ENCODE measurements at regions not wholly inside any gene's neighbourhood (a gene's known extent, or its start where the extent isn't known, plus 50 kb on each side); places are given as distances from the start of the nearest gene placed in this dataset.

- Histone ChIP-seq H3K36me3 (ENCODE audit: control insufficient read depth in 2 of 2, extremely low read depth in 1 of 2, insufficient read depth in 2 of 2, low read length in 2 of 2) (no peaks in the 10 kb centered on the region), H4K20me1 (ENCODE audit: control insufficient read depth, extremely low read depth, insufficient read depth, low read length) (no peaks in the 10 kb centered on the region), H2AFZ (ENCODE audit: control insufficient read depth, low read length) (no peak overlapping the region), H3K9ac (ENCODE audit: control insufficient read depth, extremely low read depth, insufficient read depth, low read length) (no peak overlapping the region), H3K4me3 (ENCODE audit: control insufficient read depth in 2 of 3, extremely low read depth in 1 of 3, insufficient read depth in 2 of 3, low read depth in 1 of 3, low read length in 3 of 3) (no peak overlapping the region), H3K9me1 (ENCODE audit: control insufficient read depth, extremely low read depth, insufficient read depth, low read length) (no peaks in the 10 kb centered on the region), H3K4me2 (ENCODE audit: control insufficient read depth, extremely low read depth, insufficient read depth, low read depth, low read length) (no peak overlapping the region), H3K9me3 (ENCODE audit: control insufficient read depth, low read depth, low read length) (no peaks in the 10 kb centered on the region), H3K79me2 (ENCODE audit: control insufficient read depth, insufficient read depth, low read length) (no peaks in the 10 kb centered on the region), H3K27me3 (ENCODE audit: control insufficient read depth, extremely low read depth, insufficient read depth, low read length) (no peaks in the 10 kb centered on the region), H3K4me1 (ENCODE audit: control insufficient read depth, extremely low read depth, insufficient read depth, low read length) (no peaks in the 10 kb centered on the region), H3K27ac (ENCODE audit: control insufficient read depth, insufficient read depth, low read length) (no peak overlapping the region)
- TF ChIP-seq EZH2 (IDR thresholded peaks at IDR 0.05; ENCODE audit: low read length) (no peak), CTCF (optimal IDR thresholded peaks at IDR 0.05 in 1 of 3, IDR thresholded peaks at IDR 0.05 in 1 of 3, conservative IDR thresholded peaks at IDR 0.05 in 1 of 3; ENCODE audit: extremely low read depth in 1 of 3, insufficient read depth in 2 of 3, low read length in 3 of 3) (no peak)
- dilution Hi-C loops (cut with MboI; ENCODE audit: extremely low pct_ligation_motif_present, low sequenced_read_pairs): no loop called here
- DNase-seq (ENCODE audit: low read depth, low spot score) (no peak), FAIRE-seq (no peak)
These were observed 1072.6 kb upstream of the NUDT12 start for GRCh38 chr5:104635227-104635626.

DNA sequence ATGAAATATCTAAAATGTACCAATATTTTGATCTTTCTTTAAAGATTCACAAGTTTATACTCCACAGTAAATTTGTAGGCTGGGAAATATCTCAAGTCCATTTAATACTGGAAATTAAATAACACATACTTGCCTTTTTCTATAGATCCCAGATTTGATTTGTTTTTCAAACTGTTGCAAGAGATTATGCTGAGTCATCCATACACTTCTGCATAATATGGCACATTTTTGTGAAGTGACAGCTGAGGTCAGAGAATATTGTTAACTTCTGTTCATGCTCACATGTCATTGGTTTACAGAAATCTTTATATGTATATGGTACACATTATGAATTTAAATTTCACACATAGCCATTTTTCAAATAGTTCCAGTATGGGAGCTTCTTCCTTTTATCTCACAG, 1066.3 kb upstream of the NUDT12 start:
- dilution Hi-C loops (cut with MboI; ENCODE audit: extremely low pct_ligation_motif_present, low sequenced_read_pairs): no loop called here
- FAIRE-seq (no peak), DNase-seq (ENCODE audit: low read depth, low spot score) (no peak)
- no peaks in the 10 kb centered on the region for H3K79me2 ChIP-seq (ENCODE audit: control insufficient read depth, insufficient read depth, low read length)
- no peak overlapping the region for H3K4me3 ChIP-seq (ENCODE audit: control insufficient read depth in 2 of 3, extremely low read depth in 1 of 3, insufficient read depth in 2 of 3, low read depth in 1 of 3, low read length in 3 of 3)
- TF ChIP-seq CTCF (optimal IDR thresholded peaks at IDR 0.05 in 1 of 3, IDR thresholded peaks at IDR 0.05 in 1 of 3, conservative IDR thresholded peaks at IDR 0.05 in 1 of 3; ENCODE audit: extremely low read depth in 1 of 3, insufficient read depth in 2 of 3, low read length in 3 of 3) (no peak), EZH2 (IDR thresholded peaks at IDR 0.05; ENCODE audit: low read length) (no peak)
- H3K27ac ChIP-seq (ENCODE audit: control insufficient read depth, insufficient read depth, low read length): no peak overlapping the region
- no peak overlapping the region for H3K9ac ChIP-seq (ENCODE audit: control insufficient read depth, extremely low read depth, insufficient read depth, low read length)
- no peak overlapping the region for H2AFZ ChIP-seq (ENCODE audit: control insufficient read depth, low read length)
- no peaks in the 10 kb centered on the region for H3K36me3 ChIP-seq (ENCODE audit: control insufficient read depth in 2 of 2, extremely low read depth in 1 of 2, insufficient read depth in 2 of 2, low read length in 2 of 2)
- no peaks in the 10 kb centered on the region for H3K9me3 ChIP-seq (ENCODE audit: control insufficient read depth, low read depth, low read length)
- no peaks in the 10 kb centered on the region for H3K27me3 ChIP-seq (ENCODE audit: control insufficient read depth, extremely low read depth, insufficient read depth, low read length)
- H3K9me1 ChIP-seq (ENCODE audit: control insufficient read depth, extremely low read depth, insufficient read depth, low read length): no peaks in the 10 kb centered on the region
- H3K4me2 ChIP-seq (ENCODE audit: control insufficient read depth, extremely low read depth, insufficient read depth, low read depth, low read length): no peak overlapping the region
- no peaks in the 10 kb centered on the region for H4K20me1 ChIP-seq (ENCODE audit: control insufficient read depth, extremely low read depth, insufficient read depth, low read length)
- H3K4me1 ChIP-seq (ENCODE audit: control insufficient read depth, extremely low read depth, insufficient read depth, low read length): no peaks in the 10 kb centered on the region
